HG02588 (cell line): ENCODE measurements at regions not wholly inside any gene's neighbourhood (a gene's known extent, or its start where the extent isn't known, plus 50 kb on each side); places are given as distances from the start of the nearest gene placed in this dataset.
"Not testable (repeated sequence)": the region's sequence is repeated elsewhere in the genome, so short reads cannot be mapped to it uniquely, and the experiment has no call there.

Source experiments
- ATAC-seq: cut with Tn5 transposase; IDR thresholded peaks from one replicate; pipeline ENCODE4 v1.9.1; 2021; ENCODE audit warnings: mild to moderate bottlenecking, moderate library complexity; ENCODE audit not compliant: unreplicated experiment

GRCh38 chr5:38149815-38150195, 108.6 kb upstream of the EGFLAM start:
- ATAC-seq: no peak

DNA sequence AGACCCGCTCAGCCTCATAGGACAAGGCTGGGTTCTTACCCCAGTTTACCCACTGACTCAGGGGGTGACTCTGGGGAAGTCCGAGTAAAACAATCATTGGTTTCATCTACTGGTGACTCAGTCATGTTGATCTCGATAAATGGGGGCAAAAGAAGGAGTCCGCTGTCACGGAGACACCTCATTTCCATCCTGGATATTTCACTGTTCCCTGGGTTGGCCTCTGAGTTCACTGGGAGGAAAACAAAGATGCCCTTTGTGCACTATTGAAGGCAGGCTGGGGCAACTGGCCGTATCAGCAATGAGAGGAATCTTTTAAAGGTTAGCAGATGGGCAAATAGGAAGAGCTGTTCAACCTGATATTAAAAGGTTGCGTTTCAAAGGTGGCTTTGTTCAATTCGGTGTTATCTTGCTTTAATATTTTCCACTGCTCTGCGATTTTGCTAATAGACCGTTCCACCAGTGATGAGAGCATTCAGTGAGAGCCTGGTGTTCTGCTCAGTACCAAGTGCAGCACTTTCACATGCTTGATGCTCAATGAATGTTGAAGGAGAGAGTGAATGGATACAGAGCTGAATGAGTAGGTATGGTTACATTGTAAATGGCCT, 110.2 kb upstream of the EGFLAM start:
- ATAC-seq: no peak

- ATAC-seq: no peak
Measured at GRCh38 chr5:38143384-38143783, 115.0 kb upstream of the EGFLAM start.

DNA sequence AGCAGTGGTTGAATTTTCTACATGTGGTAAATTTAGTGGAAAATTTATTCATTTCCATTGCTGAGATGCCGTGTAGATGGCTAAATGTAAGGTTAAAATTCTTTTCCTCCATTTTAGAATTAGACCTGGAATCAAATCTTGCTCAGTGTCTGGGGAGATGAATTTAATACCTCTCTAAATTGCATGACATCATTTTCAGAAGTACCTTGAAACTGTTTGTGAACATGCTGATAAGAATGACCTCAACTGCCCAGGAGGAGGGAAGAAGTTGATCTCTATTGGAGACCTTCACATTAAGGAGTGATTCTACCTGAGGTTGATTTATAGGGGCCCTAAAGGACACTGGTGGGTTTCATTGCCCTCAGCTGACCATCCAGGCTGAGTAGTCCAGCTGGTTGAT, 116.7 kb upstream of the EGFLAM start:
- no peak for ATAC-seq

DNA sequence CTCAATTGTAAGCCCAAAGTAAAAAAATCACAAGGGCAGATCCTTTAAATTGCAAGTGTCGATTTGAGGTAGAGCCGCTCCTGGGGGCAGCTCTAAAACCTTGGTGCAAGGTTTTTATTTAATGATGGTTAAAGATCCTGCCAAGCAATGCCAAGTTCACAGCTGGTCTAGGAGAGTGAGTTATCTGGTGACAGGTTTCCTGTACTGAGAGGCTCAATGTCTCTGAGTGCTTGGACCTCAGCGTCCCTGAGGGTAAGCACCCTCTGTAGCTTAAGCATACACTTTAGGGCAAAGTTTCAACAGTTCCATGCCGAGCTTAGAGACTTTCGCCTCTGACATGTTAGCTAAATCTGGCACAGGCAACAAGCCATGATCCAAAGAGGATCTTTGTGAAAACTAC, 119.8 kb upstream of the EGFLAM start:
- no peak for ATAC-seq

- ATAC-seq: no peak
Measured at GRCh38 chr5:38135486-38136039, 122.8 kb upstream of the EGFLAM start.

DNA sequence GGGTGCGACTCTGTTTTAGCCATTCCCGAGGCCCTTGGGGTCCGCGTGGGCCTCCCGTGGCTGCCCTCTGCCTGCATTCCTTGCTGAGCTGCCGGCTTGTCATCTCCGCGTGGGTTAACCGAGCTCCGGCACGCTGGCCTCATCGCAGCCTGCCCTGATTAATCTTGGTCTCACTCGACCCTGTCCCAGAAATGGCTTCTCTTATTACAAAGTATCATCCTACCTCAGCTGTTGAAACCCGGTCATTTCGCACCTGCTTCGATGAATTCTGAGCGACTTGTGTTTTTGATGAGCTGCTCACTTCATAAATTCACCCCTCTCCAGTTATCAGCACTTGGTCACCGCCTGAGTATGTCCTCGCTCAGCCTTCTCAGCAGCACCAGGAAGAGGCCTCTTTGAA, 123.5 kb upstream of the EGFLAM start:
- no peak for ATAC-seq

GRCh38 chr5:38134294-38134693, 124.1 kb upstream of the EGFLAM start:
- not testable (repeated sequence) for ATAC-seq

DNA sequence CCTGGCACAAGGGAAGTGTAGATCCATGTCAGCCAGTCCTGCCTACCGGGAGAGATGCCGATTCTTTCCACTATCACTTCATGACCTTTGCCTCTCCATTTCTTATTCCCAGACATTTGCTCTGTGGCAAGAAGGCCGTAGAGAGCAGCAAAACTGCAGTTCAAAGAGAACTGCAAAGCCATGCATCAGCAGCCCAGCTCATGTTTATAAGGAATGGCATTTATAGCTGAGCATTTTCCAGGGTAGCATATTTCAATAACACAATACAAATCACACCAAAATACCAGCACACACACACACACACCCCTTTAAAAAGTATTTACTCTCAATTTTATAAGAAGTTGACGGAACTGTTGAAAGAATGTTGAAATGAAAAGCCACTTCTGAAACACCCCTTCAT, 126.7 kb upstream of the EGFLAM start:
- no peak for ATAC-seq

- no peak for ATAC-seq
Measured at GRCh38 chr5:38124321-38124720, 134.0 kb upstream of the EGFLAM start.

GRCh38 chr5:38121420-38121819, 136.9 kb upstream of the EGFLAM start:
- ATAC-seq: no peak

GRCh38 chr5:38119836-38120235, 138.5 kb upstream of the EGFLAM start:
- ATAC-seq: no peak

DNA sequence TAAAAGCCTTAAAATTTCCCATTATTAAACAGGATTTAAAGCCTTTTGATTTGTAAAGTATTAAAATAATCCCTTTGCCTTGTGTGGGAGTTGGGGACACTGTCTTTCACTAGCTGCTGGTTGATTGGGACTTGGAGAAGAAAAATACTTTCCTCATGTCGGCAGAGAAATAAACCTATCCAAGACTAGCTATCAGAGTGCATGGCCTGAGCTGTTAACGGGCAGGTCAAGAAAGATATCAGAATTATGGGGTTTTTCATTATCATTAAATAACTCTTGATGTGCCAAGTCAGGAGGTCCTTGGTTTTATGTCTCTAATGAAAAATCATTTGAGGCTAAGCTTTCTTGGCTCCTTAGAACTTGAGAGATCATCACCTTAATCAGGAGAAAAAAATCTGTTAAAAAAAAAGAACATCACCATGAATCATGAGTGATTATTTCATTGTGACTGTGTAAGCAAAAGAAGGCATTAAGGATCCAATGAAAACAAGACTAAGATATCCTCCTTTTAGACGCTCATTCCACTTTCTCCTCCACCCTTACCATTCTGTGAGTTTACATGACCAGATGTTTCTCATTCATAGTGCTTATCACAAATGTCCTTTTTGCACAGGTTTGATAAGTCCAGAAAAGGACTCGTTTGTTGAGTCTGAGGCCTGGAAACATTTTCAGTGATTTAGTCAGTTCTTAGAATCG, 140.4 kb upstream of the EGFLAM start:
- ATAC-seq: no peak

DNA sequence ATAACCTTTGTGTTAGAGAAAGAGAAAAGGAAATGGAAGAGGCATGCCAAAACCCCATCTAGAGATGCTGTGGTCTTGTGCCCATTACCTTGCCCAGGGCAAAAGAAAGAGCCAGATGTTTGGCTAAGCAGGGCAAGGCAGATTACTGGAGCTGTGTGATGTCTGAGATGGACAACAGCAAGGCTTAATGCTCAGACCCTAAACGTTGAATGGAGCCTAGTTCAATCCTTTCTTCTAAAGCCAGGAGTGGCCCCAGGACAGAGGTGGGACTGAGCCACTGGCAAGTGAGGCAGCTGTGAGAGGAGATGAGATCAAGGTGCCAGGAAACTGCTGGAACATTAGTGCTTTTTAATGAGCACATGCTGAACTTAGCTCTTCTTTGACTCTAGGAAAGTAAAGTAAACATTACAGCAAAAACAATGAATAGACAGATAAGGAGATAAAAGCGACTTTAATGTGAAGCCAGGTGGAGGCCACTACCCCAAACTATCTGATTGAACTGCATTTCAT, 143.0 kb upstream of the EGFLAM start:
- ATAC-seq: no peak

- no peak for ATAC-seq
Measured at GRCh38 chr5:38113880-38114279, 144.5 kb upstream of the EGFLAM start.

DNA sequence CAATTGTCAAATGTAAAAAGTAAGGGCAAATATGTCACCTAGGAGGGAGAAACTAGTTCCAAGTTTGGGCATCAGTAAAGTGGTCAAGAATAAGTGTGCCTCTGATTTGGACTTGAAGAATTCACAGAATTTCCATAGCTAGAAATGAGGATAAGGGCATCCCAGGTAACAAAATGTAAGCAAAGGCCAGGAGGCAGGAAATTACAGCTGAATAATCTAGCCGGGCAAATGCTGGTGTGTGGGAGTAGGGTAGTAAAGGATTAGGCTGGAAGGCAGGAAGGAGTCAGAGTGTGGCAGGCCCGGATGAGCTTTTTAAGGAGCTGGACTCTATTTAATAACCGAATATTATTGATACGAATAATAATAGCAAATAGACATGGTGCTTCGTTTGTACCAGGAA, 144.9 kb upstream of the EGFLAM start:
- no peak for ATAC-seq

DNA sequence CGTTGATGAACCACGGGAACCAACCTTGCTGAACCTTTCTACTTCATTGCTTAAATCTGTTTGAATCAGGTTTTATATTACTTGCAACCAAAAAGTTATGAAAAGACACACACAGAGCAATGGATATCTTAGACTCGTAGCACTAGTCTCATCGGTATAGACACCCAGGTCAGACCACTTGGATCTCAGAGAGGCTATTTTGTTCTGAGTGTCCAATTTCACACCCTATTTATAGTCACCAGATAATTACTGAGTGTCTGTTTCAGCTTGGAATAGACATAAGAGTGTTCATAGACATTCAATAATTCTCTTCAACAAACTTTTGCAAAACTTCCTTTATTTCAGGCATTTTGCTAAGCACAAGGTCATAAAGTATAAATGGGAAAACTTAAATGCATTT, 145.4 kb upstream of the EGFLAM start:
- ATAC-seq: no peak

DNA sequence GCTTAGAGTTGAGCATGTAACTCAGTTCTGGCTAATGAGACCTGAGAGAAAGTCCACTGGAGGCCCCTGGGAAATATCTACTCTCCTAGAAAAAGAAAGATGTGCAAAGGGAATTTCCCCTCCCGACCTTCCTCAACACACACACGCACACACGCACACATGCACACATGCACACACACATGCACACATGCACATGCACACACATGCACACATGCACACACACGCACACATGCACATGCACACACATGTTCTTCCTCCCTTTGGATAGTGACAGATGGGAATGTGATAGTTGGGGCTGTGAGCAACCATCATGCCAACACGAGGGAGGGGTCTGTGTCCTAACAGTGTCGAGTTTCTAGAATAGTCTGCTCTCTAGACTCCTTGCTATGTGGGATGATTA, 148.2 kb upstream of the EGFLAM start:
- no peak for ATAC-seq

DNA sequence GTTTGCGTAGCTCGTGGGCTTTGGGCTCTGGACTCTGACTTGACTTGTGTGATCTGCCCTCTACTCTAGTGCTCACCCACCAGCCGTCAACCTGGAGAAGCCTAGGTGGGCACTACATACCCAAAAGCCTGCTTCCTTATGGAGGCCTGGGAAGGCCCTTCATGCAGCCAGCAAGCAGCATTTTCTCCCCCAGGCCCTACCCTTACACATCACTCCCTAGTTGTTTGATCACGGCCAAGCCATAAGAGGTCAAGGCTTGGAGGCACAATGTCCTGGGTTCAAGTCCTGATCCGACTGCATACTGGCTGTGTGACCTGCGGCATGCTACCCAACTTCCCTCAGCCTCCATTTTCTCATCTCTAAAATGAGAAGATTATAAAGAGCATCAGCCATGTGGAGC, 151.3 kb upstream of the EGFLAM start:
- no peak for ATAC-seq

DNA sequence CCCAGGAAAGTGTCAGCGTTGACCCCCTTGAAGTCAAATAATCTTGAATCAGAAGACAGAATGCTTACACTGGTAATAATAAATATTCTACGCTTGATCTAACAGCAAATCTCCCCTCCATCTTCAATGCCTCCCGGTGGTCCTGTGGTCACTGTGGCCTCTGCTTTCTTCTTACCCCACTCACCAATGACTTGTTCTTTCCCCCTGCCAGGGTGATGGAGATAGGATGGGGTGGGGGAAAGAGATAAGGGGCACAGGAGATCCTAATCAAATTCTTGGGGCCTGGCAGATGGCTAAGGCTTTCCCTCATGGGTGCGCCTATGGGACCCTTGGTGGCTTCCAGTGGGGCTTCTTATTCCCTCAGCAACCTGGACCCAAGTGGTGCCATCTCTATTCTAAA, 152.6 kb upstream of the EGFLAM start:
- no peak for ATAC-seq

GRCh38 chr5:38105231-38105570, 153.2 kb upstream of the EGFLAM start:
- no peak for ATAC-seq

- ATAC-seq: no peak
Measured at GRCh38 chr5:38104497-38105230, 153.7 kb upstream of the EGFLAM start.
